Stomach (tissue), 8 donors: ENCODE measurements at regions not wholly inside any gene's neighbourhood (a gene's known extent, or its start where the extent isn't known, plus 50 kb on each side); places are given as distances from the start of the nearest gene placed in this dataset.

Source experiments
- DNase-seq, 2 donors: peaks; one replicate each; pipeline versions ENCODE4 v3.0.0 to v3.0.0-alpha.2; 2013 to 2019
- H3K27ac ChIP-seq, 5 donors: fragments of 200-600 bp in 4 of 5; sonication (generic) in 4 of 5; one replicate each; pipeline ENCODE4 v1.5.1; 2013 to 2019; ENCODE audit warnings: mild to moderate bottlenecking in 1 of 5, moderate library complexity in 1 of 5
- H3K27me3 ChIP-seq, 3 donors: fragments of 200-600 bp; sonication (generic); one replicate each; pipeline ENCODE4 v1.5.1; 2017 to 2019; ENCODE audit warnings: mixed run types in 1 of 3
- H3K36me3 ChIP-seq, 4 donors: fragments of 200-600 bp; sonication (generic); 1 replicate in 3 of 4; 2 replicates in 1 of 4; pipeline ENCODE4 v1.5.1; 2016 to 2019
- H3K4me1 ChIP-seq, 4 donors: fragments of 200-600 bp; sonication (generic); one replicate each; pipeline ENCODE4 v1.5.1; 2016 to 2019
- H3K4me3 ChIP-seq, 4 donors: fragments of 200-600 bp; sonication (generic) in 3 of 4; one replicate each; pipeline ENCODE4 v1.5.1; 2016 to 2019; ENCODE audit warnings: mild to moderate bottlenecking in 1 of 4
- H3K9me3 ChIP-seq, 4 donors: fragments of 200-600 bp; sonication (generic); one replicate each; pipeline ENCODE4 v1.5.1; 2016 to 2019
- EP300 ChIP-seq: sonication (generic); formaldehyde crosslinking; IDR thresholded peaks from one replicate; pipeline ENCODE4 v1.6.1; 2017; ENCODE audit warnings: antibody characterized with exemption
- POLR2A ChIP-seq, 4 donors: fragments of 450-650 bp; IDR thresholded peaks; one replicate each; pipeline ENCODE4 v1.6.1; 2016; ENCODE audit warnings: antibody characterized with exemption in 4 of 4, control low read depth in 2 of 4, mild to moderate bottlenecking in 1 of 4, moderate library complexity in 1 of 4
- POLR2AphosphoS5 ChIP-seq, 3 donors: sonication (generic); formaldehyde crosslinking; IDR thresholded peaks; one replicate each; pipeline ENCODE4 v1.6.1; 2016; ENCODE audit warnings: antibody characterized with exemption in 3 of 3
- WGBS, 5 donors: extraction: QIAGEN DNeasy Blood & Tissue Kit in 3 of 5; methylation state at CpG; one replicate each; pipeline versions ENCODE4 v1.1.5 to v1.1.7; 2013 to 2018; 5-methylcytosine and 5-hydroxymethylcytosine counted together
- intact Hi-C: fragments of 100-400 bp; cut with DNase I; formaldehyde crosslinking; loops from one replicate; pipeline ENCODE4 v1.15.1; 2023; ENCODE audit warnings: low total_unique reads
- TF ChIP-seq, protein P1 (sequence below), 7 experiments: fragments of 450-650 bp in 4 of 7; fragments of 200-600 bp in 3 of 7; sonication (generic) in 3 of 7; IDR thresholded peaks; one replicate each; pipeline ENCODE4 v1.5.1; 2016 to 2019; ENCODE audit warnings: antibody characterized with exemption in 7 of 7, control low read depth in 2 of 7, mild to moderate bottlenecking in 1 of 7
- donor health status: healthy with polysubstance abuse.
- donor health status: Bipolar disorder and iron deficiency.
- donor health status: healthy.

DNA sequence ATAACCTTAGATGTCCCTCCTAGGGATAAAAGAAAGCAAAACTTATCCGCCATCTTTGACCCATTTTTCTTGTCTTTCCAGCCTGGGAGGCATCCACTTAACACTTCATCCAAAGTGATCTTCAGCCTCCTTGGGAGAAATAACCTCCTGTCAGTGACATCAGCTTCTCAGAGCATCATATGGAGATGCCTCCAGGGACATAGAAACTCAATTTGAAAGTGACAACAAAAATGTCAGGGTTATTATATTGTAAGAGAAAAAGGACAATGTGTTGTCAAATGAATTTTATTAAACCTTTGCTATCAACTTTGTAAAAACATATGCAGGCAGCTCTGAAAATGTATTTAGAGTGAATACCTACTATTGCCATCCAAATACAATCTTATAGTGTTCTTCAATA lies 371.2 kb upstream of the ADARB2 start:
- no peaks in the 10 kb centered on the region for H3K9me3 ChIP-seq
- DNase-seq = no peak
- H3K36me3 ChIP-seq = no peaks in the 10 kb centered on the region
- WGBS, 5 donors = 94 to 100% (median 100%) methylated on average over 1 of the region's 1 CpG
- H3K4me1 ChIP-seq = no peaks in the 10 kb centered on the region
- intact Hi-C loops = no loop called here
- TF ChIP-seq POLR2A (IDR thresholded peaks at IDR 0.05) (no peak), EP300 (no peak), POLR2AphosphoS5 (IDR thresholded peaks at IDR 0.05) (no peak)
- TF ChIP-seq, protein P1, sequence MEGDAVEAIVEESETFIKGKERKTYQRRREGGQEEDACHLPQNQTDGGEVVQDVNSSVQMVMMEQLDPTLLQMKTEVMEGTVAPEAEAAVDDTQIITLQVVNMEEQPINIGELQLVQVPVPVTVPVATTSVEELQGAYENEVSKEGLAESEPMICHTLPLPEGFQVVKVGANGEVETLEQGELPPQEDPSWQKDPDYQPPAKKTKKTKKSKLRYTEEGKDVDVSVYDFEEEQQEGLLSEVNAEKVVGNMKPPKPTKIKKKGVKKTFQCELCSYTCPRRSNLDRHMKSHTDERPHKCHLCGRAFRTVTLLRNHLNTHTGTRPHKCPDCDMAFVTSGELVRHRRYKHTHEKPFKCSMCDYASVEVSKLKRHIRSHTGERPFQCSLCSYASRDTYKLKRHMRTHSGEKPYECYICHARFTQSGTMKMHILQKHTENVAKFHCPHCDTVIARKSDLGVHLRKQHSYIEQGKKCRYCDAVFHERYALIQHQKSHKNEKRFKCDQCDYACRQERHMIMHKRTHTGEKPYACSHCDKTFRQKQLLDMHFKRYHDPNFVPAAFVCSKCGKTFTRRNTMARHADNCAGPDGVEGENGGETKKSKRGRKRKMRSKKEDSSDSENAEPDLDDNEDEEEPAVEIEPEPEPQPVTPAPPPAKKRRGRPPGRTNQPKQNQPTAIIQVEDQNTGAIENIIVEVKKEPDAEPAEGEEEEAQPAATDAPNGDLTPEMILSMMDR (IDR thresholded peaks at IDR 0.05) = no peak
- H3K4me3 ChIP-seq = no peak overlapping the region
- H3K27ac ChIP-seq = no peak overlapping the region
- H3K27me3 ChIP-seq = no peaks in the 10 kb centered on the region

DNA sequence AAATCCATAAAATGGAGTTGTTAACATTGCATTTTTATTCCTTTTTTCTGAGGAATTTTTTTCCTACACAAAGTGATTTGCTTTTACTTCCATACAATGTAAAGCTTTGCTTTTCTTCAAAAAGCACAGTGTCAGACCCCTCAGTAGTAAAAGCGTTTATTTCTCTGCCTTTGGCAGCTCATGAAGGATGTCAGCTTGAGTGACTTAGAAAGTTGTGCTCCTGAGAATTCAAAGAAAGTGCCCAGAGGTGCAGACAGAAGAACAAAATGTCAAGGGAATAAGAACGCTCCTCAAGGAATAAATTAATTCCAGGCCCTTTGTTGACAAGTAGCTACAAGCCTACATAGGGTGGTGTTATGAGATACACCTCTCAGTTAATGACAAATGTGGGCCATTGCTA lies 369.3 kb upstream of the ADARB2 start:
- Histone ChIP-seq H3K9me3 (no peaks in the 10 kb centered on the region), H3K4me3 (no peak overlapping the region), H3K4me1 (no peaks in the 10 kb centered on the region), H3K27ac (no peak overlapping the region), H3K27me3 (no peaks in the 10 kb centered on the region), H3K36me3 (no peaks in the 10 kb centered on the region)
- intact Hi-C loops = no loop called here
- TF ChIP-seq, protein P1 (IDR thresholded peaks at IDR 0.05) = no peak
- TF ChIP-seq EP300 (no peak), POLR2A (IDR thresholded peaks at IDR 0.05) (no peak)
- no peak for DNase-seq
- 37 to 64% (median 56%) methylated on average over 2 of the region's 2 CpGs for WGBS, 5 donors

DNA sequence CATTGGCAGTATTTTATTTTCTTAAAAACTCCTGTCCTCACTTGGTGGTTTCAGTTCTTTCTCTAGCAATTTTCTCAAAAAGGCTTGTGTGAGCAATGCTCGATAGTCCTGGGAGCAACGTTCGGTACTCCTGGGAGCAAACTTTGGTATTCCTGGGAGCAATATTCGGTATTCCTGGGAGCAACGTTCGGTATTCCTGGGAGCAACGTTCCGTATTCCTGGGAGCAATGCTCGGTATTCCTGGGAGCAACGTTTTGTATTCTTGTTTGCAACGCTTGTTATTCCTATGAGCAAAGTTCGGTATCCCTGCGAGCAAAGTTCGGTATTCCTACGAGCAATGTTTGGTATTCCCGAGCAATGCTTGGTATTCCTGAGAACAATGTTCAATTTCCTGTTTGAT lies 362.0 kb upstream of the ADARB2 start:
- 91 to 94% (median 92%) methylated on average over 16 of the region's 16 CpGs for WGBS, 5 donors
- no peak overlapping the region for H3K4me3 ChIP-seq
- TF ChIP-seq POLR2AphosphoS5 (IDR thresholded peaks at IDR 0.05) (no peak), POLR2A (IDR thresholded peaks at IDR 0.05) (no peak), EP300 (no peak)
- TF ChIP-seq, protein P1 (IDR thresholded peaks at IDR 0.05) = no peak
- H3K27me3 ChIP-seq = peaks cover 0 to 10% (median 0%) of the 10 kb centered on the region in 3 donors
- no peaks in the 10 kb centered on the region for H3K9me3 ChIP-seq
- no peak for DNase-seq
- no peaks in the 10 kb centered on the region for H3K36me3 ChIP-seq
- intact Hi-C loops = no loop called here
- no peaks in the 10 kb centered on the region for H3K4me1 ChIP-seq
- no peak overlapping the region for H3K27ac ChIP-seq

DNA sequence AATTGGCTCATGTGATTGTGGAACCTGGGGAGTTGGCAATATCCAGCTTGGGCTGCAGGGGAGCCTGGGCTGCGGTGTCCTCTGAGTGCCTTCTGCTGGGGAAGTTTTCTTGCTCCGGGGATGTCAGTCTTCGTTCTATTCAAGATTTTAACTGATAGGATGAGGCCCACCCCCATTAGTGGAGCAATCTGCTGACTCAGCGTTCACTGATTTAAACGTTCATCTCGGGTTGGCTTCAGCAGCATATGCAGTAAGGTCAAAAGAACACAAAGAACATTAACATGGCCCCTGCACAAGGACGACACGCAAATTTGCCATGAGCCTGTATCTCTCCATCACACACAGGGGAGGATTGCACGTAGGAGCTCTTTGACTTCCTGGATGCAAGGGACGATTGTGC lies 360.6 kb upstream of the ADARB2 start:
- Histone ChIP-seq H3K4me3 (no peak overlapping the region), H3K9me3 (no peaks in the 10 kb centered on the region), H3K27me3 (peaks cover 0 to 10% (median 0%) of the 10 kb centered on the region in 3 donors), H3K4me1 (no peaks in the 10 kb centered on the region), H3K36me3 (no peaks in the 10 kb centered on the region), H3K27ac (no peak overlapping the region)
- WGBS, 5 donors = 82 to 89% (median 87%) methylated on average over 10 of the region's 10 CpGs
- TF ChIP-seq, protein P1 (IDR thresholded peaks at IDR 0.05) = no peak
- TF ChIP-seq POLR2A (IDR thresholded peaks at IDR 0.05) (no peak), EP300 (no peak), POLR2AphosphoS5 (IDR thresholded peaks at IDR 0.05) (no peak)
- DNase-seq = no peak
- intact Hi-C loops = no loop called here
